ENCODE measurements at regions not wholly inside any gene's neighbourhood (a gene's known extent, or its start where the extent isn't known, plus 50 kb on each side); places are given as distances from the start of the nearest gene placed in this dataset.

DNA sequence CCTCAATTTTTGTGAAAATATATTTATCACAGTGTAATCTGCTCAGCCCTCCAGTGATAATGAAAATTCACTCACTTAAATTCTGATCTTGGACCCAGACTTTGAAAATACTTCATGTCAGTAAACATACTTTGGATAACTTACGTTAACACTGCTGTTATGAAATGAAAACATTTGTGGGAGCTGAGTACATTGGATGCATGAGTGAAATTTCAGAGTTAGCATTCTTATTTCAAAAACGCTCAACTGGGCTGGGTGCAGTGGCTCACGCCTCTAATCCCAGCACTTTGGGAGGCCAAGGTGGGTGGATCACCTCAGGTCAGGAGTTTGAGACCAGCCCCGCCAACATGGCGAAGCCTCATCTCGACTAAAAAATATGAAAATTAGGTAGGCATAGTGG is 196.4 kb downstream of the UTRN start (continued):
- TF ChIP-seq CEBPB (IDR thresholded peaks at IDR 0.05; ENCODE audit: low read depth, low read length) = no peak
- no peak for TF ChIP-seq MAFK (IDR thresholded peaks at IDR 0.05; ENCODE audit: low read depth, low read length)
- no peak for TF ChIP-seq SRF (IDR thresholded peaks at IDR 0.05; ENCODE audit: low read depth, low read length)
- no peak for TF ChIP-seq RBBP5 (IDR thresholded peaks at IDR 0.05; ENCODE audit: borderline replicate concordance, low read depth, low read length)
- TF ChIP-seq, protein P1, sequence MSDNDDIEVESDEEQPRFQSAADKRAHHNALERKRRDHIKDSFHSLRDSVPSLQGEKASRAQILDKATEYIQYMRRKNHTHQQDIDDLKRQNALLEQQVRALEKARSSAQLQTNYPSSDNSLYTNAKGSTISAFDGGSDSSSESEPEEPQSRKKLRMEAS (IDR thresholded peaks at IDR 0.05) = no peak
- no peak for TF ChIP-seq ASH2L (IDR thresholded peaks at IDR 0.05; ENCODE audit: low read length)
- no peak for TF ChIP-seq KDM5A (IDR thresholded peaks at IDR 0.05; ENCODE audit: low read length)
- no peak for TF ChIP-seq SIN3A (conservative IDR thresholded peaks at IDR 0.05 in 1 of 2, IDR thresholded peaks at IDR 0.05 in 1 of 2; ENCODE audit: low read depth in 1 of 2, low read length in 2 of 2)

Measured in H1 (cell line).